ENCODE measurements at regions not wholly inside any gene's neighbourhood (a gene's known extent, or its start where the extent isn't known, plus 50 kb on each side); places are given as distances from the start of the nearest gene placed in this dataset.

DNA sequence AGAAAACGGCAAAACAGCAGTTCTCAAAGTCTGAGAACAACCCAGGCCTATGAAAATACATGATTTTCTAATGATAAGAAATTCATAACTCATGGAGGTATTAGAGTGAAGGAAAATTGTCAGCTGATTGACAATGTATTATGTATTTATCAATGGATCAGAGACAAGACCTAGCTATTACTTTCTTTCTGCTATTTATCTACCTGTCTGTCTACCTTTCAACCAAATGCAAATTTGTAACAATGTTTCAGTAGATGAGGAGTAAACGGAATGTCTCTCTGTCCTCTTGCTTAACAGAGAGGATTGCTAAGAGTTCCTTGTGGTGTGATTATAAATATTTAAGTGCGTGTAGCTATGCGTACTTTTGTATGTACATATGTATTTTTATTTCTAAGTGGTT, 568.7 kb upstream of the RGS18 start:
- no peaks in the 10 kb centered on the region for H3K27me3 ChIP-seq
- no peaks in the 10 kb centered on the region for H3K79me2 ChIP-seq (ENCODE audit: low read depth)
- DNase-seq (ENCODE audit: low spot score): no peak
- Mint-ChIP-seq H3K4me3 (no peak overlapping the region), H3K27me3 (ENCODE audit: insufficient read depth, low read depth) (no peaks in the 10 kb centered on the region), H3K27ac (no peak overlapping the region), H3K36me3 (no peaks in the 10 kb centered on the region), H3K4me1 (no peaks in the 10 kb centered on the region), H3K9me3 (no peaks in the 10 kb centered on the region)
- H2AFZ ChIP-seq (replicated peaks): no peak overlapping the region
- no peaks in the 10 kb centered on the region for H3K9me3 ChIP-seq (ENCODE audit: low read depth)
- H3F3A ChIP-seq (ENCODE audit: low read depth): no peaks in the 10 kb centered on the region
- H3K36me3 ChIP-seq: no peaks in the 10 kb centered on the region
- H4K20me1 ChIP-seq (ENCODE audit: low read depth): no peaks in the 10 kb centered on the region
- TF ChIP-seq EZH2phosphoT487 (IDR thresholded peaks at IDR 0.05): no peak
- TF ChIP-seq EZH2 (IDR thresholded peaks at IDR 0.05): no peak
- TF ChIP-seq, protein P1, sequence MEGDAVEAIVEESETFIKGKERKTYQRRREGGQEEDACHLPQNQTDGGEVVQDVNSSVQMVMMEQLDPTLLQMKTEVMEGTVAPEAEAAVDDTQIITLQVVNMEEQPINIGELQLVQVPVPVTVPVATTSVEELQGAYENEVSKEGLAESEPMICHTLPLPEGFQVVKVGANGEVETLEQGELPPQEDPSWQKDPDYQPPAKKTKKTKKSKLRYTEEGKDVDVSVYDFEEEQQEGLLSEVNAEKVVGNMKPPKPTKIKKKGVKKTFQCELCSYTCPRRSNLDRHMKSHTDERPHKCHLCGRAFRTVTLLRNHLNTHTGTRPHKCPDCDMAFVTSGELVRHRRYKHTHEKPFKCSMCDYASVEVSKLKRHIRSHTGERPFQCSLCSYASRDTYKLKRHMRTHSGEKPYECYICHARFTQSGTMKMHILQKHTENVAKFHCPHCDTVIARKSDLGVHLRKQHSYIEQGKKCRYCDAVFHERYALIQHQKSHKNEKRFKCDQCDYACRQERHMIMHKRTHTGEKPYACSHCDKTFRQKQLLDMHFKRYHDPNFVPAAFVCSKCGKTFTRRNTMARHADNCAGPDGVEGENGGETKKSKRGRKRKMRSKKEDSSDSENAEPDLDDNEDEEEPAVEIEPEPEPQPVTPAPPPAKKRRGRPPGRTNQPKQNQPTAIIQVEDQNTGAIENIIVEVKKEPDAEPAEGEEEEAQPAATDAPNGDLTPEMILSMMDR (IDR thresholded peaks at IDR 0.05): no peak
- no peak overlapping the region for H3K4me2 ChIP-seq
- H3K27ac ChIP-seq: no peak overlapping the region
- no peak overlapping the region for H3K4me3 ChIP-seq
- H3K4me1 ChIP-seq: no peaks in the 10 kb centered on the region
- no peak overlapping the region for H3K9ac ChIP-seq

DNA sequence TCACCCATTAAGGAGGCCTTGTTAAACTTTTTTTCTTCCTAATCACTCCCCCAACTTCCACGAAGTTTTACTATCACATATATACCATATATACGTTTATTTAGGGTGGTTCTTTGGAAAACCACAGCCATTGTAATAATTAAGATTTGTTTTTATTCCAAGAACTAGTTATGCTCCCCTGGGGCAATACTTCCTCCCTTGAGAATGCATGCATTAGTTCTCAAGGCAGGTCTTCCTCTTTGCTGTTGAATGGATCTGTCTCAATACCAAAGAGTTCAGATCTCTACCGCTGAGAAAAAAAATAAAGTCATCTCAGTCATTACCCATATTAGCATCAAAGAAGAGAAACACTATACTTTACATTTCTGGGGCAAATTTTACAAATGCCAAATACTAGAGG, 567.7 kb upstream of the RGS18 start:
- H3F3A ChIP-seq (ENCODE audit: low read depth): no peaks in the 10 kb centered on the region
- H3K4me3 ChIP-seq: no peak overlapping the region
- Mint-ChIP-seq H3K27ac (no peak overlapping the region), H3K4me1 (no peaks in the 10 kb centered on the region), H3K9me3 (no peaks in the 10 kb centered on the region), H3K36me3 (no peaks in the 10 kb centered on the region), H3K4me3 (no peak overlapping the region), H3K27me3 (ENCODE audit: insufficient read depth, low read depth) (no peaks in the 10 kb centered on the region)
- H3K4me1 ChIP-seq: no peaks in the 10 kb centered on the region
- H3K36me3 ChIP-seq: no peaks in the 10 kb centered on the region
- no peaks in the 10 kb centered on the region for H3K9me3 ChIP-seq (ENCODE audit: low read depth)
- no peak overlapping the region for H3K27ac ChIP-seq
- no peaks in the 10 kb centered on the region for H3K27me3 ChIP-seq
- H2AFZ ChIP-seq (replicated peaks): no peak overlapping the region
- no peak overlapping the region for H3K9ac ChIP-seq
- no peaks in the 10 kb centered on the region for H4K20me1 ChIP-seq (ENCODE audit: low read depth)
- no peak overlapping the region for H3K4me2 ChIP-seq
- no peak for DNase-seq (ENCODE audit: low spot score)
- no peaks in the 10 kb centered on the region for H3K79me2 ChIP-seq (ENCODE audit: low read depth)
- TF ChIP-seq EZH2phosphoT487 (IDR thresholded peaks at IDR 0.05): no peak
- no peak for TF ChIP-seq EZH2 (IDR thresholded peaks at IDR 0.05)
- TF ChIP-seq, protein P1 (IDR thresholded peaks at IDR 0.05): no peak

DNA sequence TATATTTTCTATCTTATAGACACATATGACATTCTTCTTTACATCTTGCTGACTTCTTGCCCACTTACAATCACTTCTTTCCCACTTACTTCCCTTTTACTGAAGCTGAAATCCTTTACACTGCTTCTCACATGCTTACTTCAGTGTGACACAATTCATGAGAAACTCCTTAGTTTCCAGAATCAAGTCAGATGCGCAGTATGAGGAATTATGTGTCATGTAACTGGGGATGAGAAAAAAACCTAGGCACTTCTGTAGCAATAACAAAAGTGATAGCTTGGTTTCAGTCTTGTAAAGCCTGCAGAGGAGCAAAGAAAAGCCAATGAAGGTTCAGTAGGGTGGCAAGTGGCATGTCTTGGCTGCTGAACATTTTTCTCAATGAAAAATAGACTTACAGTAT, 566.2 kb upstream of the RGS18 start:
- no peak overlapping the region for H3K9ac ChIP-seq
- no peaks in the 10 kb centered on the region for H4K20me1 ChIP-seq (ENCODE audit: low read depth)
- no peak overlapping the region for H2AFZ ChIP-seq (replicated peaks)
- H3K27me3 ChIP-seq: no peaks in the 10 kb centered on the region
- no peak overlapping the region for H3K4me3 Mint-ChIP-seq
- DNase-seq (ENCODE audit: low spot score): no peak
- H3K27ac Mint-ChIP-seq: no peak overlapping the region
- no peaks in the 10 kb centered on the region for H3K36me3 ChIP-seq
- H3K4me1 ChIP-seq: no peaks in the 10 kb centered on the region
- no peak overlapping the region for H3K4me3 ChIP-seq
- no peak overlapping the region for H3K27ac ChIP-seq
- no peaks in the 10 kb centered on the region for H3K36me3 Mint-ChIP-seq
- H3K27me3 Mint-ChIP-seq (ENCODE audit: insufficient read depth, low read depth): no peaks in the 10 kb centered on the region
- no peaks in the 10 kb centered on the region for H3F3A ChIP-seq (ENCODE audit: low read depth)
- no peaks in the 10 kb centered on the region for H3K9me3 ChIP-seq (ENCODE audit: low read depth)
- no peaks in the 10 kb centered on the region for H3K4me1 Mint-ChIP-seq
- H3K9me3 Mint-ChIP-seq: no peaks in the 10 kb centered on the region
- TF ChIP-seq, protein P1 (IDR thresholded peaks at IDR 0.05): no peak
- TF ChIP-seq EZH2 (IDR thresholded peaks at IDR 0.05): no peak
- TF ChIP-seq EZH2phosphoT487 (IDR thresholded peaks at IDR 0.05): no peak
- H3K79me2 ChIP-seq (ENCODE audit: low read depth): no peaks in the 10 kb centered on the region
- H3K4me2 ChIP-seq: no peak overlapping the region

DNA sequence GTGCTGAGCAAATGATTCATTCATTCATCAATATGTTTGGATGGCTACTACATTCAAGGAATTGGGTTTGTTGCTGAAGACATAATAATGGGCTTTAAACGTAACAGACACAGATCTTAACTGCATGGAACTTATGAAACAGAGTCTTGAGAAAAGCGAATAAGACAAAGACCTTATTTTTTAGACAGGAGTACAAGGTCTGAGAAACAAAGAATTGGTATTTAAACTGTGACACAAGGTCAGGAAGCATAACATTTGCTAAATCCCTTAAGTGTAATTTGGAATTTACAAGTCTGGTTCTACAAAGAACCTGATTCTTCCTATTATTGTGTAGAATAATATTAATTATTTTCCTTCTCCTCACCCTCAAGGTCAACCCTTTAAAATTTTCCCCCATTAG, 565.4 kb upstream of the RGS18 start:
- Histone ChIP-seq H3K4me2 (no peak overlapping the region), H3K9ac (no peak overlapping the region), H3K79me2 (ENCODE audit: low read depth) (no peaks in the 10 kb centered on the region), H3K36me3 (no peaks in the 10 kb centered on the region), H3K9me3 (ENCODE audit: low read depth) (no peaks in the 10 kb centered on the region), H4K20me1 (ENCODE audit: low read depth) (no peaks in the 10 kb centered on the region), H3K4me3 (no peak overlapping the region), H3K27ac (no peak overlapping the region), H3K27me3 (no peaks in the 10 kb centered on the region), H2AFZ (replicated peaks) (no peak overlapping the region), H3F3A (ENCODE audit: low read depth) (no peaks in the 10 kb centered on the region), H3K4me1 (no peaks in the 10 kb centered on the region)
- H3K9me3 Mint-ChIP-seq: no peaks in the 10 kb centered on the region
- no peak overlapping the region for H3K27ac Mint-ChIP-seq
- no peak for DNase-seq (ENCODE audit: low spot score)
- H3K4me3 Mint-ChIP-seq: no peak overlapping the region
- TF ChIP-seq, protein P1 (IDR thresholded peaks at IDR 0.05): no peak
- no peak for TF ChIP-seq EZH2 (IDR thresholded peaks at IDR 0.05)
- no peak for TF ChIP-seq EZH2phosphoT487 (IDR thresholded peaks at IDR 0.05)
- no peaks in the 10 kb centered on the region for H3K4me1 Mint-ChIP-seq
- H3K27me3 Mint-ChIP-seq (ENCODE audit: insufficient read depth, low read depth): no peaks in the 10 kb centered on the region
- H3K36me3 Mint-ChIP-seq: no peaks in the 10 kb centered on the region
